CD4-positive, alpha-beta T cell treated with Interleukin-15 for 4 hours (primary cell): ENCODE measurements at regions not wholly inside any gene's neighbourhood (a gene's known extent, or its start where the extent isn't known, plus 50 kb on each side); places are given as distances from the start of the nearest gene placed in this dataset.

Experiments
- DNase-seq: peaks from one replicate; pipeline ENCODE4 v3.0.0-alpha.2; 2020; ENCODE audit warnings: low spot score

DNA sequence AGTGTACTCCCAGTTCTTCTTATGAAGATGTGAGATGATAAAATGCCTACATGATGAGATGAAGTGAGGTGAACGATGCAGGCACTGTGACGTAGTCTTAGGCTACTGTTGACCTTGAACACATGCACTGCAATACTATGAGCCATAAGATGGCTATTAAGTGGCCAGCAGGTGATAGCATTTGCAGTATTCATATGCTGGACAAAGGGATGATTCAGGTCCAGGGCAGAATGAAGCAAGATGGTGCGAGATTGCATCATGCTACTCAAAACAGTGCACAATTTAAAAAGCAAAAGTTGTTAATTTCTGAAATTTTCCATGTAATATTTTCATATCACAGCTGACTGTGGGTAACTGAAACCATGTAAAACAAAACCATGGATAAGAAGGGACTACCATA, 781.4 kb downstream of the PCDH18 start:
- no peak for DNase-seq

DNA sequence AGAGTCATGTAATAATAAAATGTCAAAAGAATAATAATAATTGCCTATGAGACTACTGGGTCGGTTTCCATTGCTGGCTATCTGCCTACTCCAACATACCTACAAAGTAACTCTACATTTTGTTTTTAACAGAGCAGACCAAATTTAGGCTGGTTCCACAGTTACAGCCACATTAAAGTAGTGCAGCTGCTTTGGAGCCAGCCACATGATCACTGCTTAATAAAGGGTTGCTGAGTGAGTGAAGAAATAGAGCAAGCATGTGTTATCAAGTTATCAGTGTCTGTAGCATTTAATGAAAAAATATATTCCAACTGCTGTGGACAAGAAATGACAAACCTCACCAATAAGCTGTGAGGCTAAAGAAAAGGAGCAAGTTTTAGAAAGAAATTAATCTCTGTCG, 782.3 kb downstream of the PCDH18 start:
- DNase-seq: no peak

DNA sequence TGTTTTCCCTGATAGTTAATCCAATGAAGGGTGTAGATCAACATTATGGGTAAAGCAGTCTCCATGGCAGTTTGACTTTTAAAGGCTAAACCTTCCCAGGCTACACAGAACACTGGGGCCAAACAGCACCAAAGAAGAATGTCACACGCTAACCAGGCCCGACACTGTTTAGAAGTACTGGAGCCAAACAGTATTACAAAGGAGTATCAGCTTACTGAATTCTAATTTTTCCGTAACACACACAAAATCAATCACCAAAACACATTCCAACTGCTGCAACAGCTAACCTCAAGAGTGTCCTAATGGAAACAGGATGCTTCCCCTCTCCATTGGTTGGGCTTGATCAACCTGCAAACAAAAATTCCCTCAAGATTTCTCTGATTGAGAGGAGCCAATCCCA, 783.5 kb downstream of the PCDH18 start:
- DNase-seq: no peak

GRCh38 chr4:136748165-136748564, 784.1 kb downstream of the PCDH18 start:
- DNase-seq: no peak

DNA sequence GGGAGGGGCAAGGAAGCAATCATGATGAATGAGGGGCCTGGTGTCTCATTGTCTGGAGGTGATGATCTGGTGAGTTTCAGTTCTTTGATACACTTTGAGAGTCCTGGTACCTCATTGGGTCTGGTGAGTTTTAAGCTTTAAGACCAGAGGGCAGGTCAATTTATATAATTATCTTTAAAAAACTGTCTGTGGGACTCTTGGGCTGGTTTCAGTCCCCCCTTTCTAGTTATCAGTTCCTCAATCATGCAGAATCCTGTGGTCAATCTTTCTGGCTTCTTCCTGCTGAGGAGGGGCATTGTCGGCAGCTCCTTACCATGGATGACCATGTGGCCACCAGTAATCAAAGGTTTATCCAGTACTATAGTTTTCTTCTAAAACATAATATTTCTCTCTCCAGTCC, 789.1 kb downstream of the PCDH18 start:
- DNase-seq: no peak

- DNase-seq: no peak
These were observed 790.0 kb downstream of the PCDH18 start for GRCh38 chr4:136742333-136742732.

GRCh38 chr4:136741468-136741867, 790.8 kb downstream of the PCDH18 start:
- DNase-seq: no peak

DNA sequence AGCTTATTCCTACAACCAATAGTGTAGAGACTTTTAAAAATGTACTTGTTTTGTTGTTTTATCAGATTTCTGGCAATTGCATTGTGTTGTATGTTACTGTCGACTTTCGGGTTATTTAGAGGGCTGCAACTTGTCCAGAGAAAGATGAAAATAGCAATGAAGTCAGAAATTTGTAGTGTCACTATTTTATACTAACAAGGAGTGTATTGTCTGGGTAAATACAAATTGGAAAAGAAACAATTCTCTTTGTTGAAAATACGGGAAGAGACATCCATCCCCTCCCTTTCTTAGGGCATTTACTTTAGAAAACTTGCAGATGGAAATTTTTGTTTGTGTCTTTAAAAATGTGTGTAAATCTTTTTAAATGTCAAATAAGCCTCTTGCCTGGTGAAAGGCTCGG, 792.0 kb downstream of the PCDH18 start:
- no peak for DNase-seq

DNA sequence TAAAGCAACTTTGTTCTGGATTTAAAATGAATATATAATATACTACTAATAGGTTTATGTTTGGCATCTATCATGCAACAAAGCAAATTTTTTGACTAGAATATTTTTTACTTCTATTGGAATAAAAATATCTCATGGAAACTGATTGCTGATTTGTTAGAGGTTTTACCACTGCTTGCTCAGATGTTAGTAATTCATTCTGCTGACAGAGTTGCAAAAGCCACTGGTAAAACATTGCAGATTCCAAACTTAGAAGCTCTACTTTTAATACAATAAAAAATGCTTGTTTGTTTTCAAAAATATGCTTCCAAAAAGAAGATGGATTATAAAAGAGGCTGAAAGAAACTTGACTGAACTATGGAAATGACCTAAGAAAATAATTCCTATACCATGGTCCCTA, 795.2 kb downstream of the PCDH18 start:
- DNase-seq: no peak

DNA sequence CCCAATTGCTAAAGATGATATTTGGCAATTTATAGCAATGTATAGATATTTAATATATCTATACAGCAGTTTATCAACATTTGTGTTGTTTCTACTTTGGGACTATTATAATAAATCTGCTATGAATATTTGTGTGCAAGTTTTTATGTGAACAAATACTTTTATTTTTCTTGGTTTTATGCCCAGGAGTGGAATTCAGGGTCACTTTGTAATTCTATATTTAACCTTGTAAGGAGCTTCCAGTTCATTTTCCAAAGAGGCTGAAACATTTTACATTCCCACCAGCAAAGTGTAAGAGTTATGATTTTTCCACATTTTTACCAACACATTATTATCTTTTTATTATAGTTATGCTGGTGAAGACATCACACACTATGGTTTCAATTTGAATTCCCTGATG, 801.3 kb downstream of the PCDH18 start:
- DNase-seq: no peak

- no peak for DNase-seq
These were observed 806.8 kb downstream of the PCDH18 start for GRCh38 chr4:136725286-136726081.

DNA sequence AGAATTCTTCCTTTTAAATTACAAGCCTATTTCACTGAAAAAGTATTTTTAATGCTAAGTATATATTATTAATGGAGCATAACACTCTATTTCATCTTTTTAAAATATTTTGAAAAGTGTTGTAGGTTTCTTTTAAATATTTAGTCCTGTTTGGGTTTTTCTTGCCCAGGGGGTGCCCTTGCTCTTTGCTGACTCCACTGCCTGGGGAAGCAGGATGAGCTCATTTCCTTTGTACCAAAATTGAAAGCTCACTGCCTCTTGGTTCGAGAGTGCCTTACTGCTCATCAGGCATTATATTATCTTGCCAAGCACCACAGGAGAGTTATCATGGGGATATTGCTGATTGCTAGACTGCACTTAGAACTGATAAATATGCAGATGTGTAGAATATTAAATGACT, 819.2 kb downstream of the PCDH18 start:
- no peak for DNase-seq

DNA sequence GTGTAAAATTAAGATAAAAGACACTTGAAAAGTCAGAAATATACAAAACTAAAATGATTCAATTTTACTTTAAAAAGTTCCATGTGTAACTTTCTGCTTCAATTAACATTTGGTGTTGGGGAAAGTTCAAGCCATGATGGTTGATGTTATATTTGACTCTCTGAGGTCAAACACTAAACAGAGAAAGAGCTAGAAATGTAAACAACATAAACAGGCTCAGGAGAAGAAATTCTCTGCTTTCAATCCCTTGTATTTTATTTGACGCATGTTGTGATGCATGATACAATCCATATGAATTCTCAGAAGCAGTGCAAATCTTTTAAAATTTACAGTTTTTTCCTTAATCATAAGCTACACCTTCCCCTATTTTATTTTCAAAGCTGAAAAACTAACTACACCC, 822.4 kb downstream of the PCDH18 start:
- no peak for DNase-seq

DNA sequence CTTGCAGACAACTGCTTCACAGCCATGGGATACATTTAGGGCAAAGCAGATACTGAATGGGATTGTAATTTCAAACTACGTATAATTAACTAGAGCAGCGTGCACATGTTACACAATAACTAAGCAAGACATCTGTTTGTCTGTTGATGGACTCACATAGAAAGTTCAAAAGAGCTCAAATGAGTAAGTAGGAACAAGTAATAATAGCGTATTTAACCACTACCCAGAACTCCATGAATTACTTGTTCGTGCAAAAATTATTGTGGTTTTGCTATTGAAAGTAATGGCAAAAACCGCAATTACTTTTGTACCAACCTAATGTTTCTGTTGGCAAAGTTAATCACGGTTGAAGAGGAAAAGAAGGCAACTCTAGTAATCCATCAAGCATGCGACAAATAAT, 825.4 kb downstream of the PCDH18 start:
- DNase-seq: no peak

DNA sequence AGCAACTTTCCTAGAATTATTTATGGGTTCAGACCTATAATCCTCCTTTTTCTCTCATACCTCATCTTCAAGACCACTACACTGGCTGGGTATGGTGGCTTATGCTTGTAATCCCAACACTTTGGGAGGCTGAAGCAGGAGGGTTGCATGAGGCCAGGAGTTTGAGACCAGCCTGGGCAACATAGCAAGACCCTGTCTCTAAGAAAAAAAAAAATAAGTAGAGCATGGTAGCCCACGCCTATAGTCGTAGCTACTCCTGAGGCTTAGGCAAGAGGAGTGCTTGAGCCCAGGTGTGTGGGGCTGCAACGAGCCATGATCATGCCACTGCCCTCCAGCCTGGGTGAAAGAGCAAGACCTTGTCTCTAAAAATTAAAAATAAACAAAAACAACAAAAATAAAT, 832.4 kb downstream of the PCDH18 start:
- no peak for DNase-seq

DNA sequence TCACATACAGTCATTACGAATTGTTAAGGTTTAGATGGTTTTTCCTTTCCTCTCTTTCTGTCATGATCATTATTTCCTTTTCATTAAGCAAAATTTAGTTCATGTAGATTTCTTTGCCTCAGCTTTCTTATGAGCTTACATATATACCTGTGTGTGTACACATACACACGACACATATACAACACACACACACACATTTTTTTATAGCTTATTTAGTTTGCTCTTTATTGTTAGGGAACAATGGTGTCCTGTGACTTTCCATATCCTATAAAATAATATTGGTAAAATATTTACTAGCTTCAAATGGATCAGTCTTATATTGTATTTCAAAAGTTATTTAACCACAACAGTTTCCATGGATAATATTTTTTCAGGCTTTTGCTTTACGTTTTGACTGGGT, 840.7 kb downstream of the PCDH18 start:
- no peak for DNase-seq

- DNase-seq: no peak
These were observed 841.9 kb downstream of the PCDH18 start for GRCh38 chr4:136690360-136690759.

DNA sequence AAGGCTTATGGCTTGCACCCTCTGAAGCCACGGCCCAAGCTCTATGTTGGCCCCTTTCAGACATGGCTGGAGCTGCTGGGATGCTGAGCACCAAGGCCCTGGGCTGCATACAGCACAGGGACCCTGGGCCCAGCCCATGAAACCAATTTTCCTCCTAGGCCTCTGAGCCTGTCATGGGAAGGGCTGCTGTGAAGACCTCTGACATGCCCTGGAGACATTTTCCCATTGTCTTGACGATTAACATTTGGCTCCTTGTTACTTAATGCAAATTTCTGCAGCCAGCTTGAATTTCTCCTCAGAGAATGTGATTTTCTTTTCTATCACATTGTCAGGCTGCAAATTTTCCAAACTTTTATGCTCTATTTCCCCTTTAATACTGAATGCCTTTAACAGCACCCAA, 844.7 kb downstream of the PCDH18 start:
- DNase-seq: no peak

DNA sequence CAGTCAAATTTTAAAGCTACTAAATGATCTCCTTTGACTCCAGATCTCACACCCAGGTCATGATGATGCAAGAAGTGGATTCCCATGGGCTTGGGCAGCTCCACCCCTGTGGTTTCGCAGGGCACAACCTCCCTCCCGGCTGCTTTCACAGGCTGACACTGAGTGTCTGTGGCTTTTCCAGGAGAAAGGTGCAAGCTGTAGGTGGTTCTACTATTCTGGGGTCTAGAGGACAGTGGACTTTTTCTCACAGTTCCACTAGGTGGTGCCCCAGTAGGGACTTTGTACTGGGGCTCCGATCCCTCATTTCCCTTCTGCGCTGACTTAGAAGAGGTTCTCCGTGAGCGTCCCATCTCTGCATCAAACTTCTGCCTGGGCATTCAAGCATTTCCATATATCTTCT, 845.2 kb downstream of the PCDH18 start:
- DNase-seq: no peak

DNA sequence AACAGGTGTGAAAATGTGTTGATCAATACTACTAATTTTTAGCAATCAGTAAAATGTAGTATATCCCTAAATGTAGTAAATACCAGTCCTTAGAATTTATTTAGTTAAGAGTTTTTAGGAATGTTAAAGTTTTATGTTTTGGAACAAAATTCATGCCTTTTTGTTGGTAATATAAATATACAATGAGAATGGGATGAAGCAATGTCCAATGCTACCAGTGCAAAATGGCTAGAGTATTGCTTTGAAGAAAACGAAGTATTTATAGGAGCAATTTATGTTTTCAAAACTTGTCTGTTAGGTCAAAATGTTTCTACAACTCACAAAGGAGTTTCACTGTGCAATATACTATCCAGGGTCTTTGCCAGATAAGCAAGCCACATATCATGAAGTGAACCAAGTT, 851.5 kb downstream of the PCDH18 start:
- DNase-seq: no peak

- DNase-seq: no peak
These were observed 852.0 kb downstream of the PCDH18 start for GRCh38 chr4:136680271-136680670.

DNA sequence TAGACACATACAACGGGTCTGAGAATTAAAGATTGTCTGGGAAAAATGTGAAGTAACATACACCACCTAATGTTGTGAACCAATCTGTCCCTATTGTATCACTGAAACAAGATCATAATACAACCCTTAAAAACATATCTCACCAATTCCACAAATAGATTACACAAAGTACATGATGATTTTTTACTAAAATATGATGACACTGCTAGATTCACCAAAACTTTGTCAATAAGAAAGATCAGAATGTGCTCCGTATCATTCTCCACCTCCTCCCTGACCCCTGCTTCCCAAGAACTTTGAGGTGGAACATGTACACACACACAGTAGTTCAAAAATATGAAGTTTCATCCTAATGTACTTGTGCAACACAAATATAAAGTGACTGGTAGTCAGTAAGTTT, 862.0 kb downstream of the PCDH18 start:
- DNase-seq: no peak

DNA sequence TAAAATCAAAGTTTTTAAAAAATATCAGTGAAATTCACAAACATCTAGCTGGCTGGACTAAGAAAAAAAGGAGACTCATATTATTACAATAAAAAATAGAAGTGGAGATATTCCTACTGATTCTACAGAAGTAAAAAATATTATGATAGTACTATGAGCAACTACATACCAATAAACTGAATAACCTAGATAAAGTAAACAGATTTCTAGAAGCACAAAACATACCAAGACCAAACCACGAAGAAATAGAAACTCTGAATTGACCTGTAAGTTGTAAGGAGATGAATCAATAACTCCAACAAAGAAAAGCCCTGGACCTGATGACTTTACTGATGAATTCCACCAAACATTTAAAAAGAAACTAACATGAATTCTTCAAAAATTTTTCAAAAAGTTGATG, 867.3 kb downstream of the PCDH18 start:
- DNase-seq: no peak

DNA sequence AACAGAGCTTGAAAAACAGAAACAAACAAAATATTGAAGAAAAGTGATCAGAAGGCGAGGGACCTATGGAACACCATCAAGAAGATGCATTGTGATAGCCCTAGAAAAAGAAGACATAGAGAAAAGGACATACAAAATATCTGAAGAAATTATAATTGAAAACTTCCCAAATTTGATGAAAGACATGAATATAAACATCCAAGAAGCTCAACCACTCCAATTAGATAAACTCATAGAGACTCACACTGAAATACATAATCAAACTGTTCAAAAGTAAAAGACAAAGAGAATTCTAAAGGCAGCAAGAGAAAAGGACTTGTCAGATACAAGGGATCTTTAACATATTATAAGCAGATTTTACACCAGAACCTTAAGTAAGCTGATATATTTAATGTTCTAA, 869.8 kb downstream of the PCDH18 start:
- DNase-seq: no peak
